HG03108 (cell line): ENCODE measurements at regions not wholly inside any gene's neighbourhood (a gene's known extent, or its start where the extent isn't known, plus 50 kb on each side); places are given as distances from the start of the nearest gene placed in this dataset.

Source experiments
- ATAC-seq: cut with Tn5 transposase; IDR thresholded peaks from one replicate; pipeline ENCODE4 v1.9.1; 2021; ENCODE audit warnings: moderate library complexity; ENCODE audit not compliant: unreplicated experiment

DNA sequence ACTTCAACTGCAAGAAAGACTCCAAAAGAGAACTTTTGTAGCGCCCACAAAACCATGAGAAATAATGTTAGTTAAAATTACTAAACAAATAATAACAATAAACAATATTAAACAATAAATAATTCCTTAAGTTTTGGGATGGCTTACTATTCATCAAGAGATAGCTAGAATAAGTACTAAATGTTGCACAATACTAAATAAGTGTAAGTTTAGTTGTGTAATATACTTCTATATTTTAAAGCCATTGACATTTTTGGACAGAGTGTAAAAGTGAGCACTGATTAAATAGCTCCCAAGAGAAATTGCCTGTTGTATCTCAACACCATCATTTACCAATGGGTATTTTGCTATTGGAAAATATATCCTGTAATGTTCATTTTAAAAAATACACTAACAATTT lies 166.7 kb downstream of the ALG10 start:
- ATAC-seq: no peak

DNA sequence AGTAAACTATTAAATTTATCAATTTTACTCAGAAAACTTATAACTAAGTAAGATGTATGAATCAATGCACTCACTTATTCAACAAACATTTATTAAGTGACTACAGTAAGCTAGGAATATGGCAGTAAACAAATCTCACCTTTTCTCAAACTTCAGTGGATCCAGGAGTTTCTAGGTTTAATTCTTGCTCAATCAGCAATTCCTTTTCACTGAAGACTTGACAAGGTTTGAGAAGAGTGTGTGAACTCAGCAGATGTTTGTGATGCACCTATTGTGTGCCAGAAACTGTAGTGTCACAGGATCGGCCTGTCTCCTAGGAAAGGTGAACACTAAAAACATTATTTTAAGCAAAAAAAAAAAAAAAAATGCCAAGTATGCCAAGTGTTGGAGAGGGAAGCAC lies 167.8 kb downstream of the ALG10 start:
- ATAC-seq: no peak

- no peak for ATAC-seq
Measured at GRCh38 chr12:34198924-34199323, 176.6 kb downstream of the ALG10 start.

GRCh38 chr12:34203866-34204620 lies 181.7 kb downstream of the ALG10 start:
- ATAC-seq: no peak

DNA sequence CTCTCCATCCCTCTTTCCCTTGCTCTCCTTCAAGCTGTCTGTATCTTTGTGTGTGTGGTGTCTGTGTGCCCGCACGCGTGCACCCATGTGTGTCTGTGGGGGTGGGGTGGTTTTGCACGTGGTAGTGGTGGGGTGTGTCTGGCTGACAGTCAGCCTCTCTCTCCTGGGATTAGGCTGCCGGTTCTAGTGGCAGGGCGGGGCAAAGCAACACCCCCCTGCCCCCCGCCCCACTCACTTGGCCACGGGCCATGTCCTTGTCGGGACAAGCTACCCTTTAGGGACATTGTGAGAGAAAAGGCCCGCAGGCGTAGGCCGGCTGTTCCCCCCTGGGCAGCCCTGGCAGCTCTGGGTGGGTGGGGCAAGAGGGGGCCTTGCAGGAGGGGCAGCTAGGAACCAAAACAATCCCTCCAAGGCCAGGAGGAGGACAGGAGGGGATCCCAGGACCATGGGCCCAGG lies 182.6 kb downstream of the ALG10 start:
- ATAC-seq: no peak

GRCh38 chr12:34205401-34205800 lies 183.1 kb downstream of the ALG10 start:
- ATAC-seq: no peak

GRCh38 chr12:34206061-34206785 lies 183.9 kb downstream of the ALG10 start:
- ATAC-seq: no peak

DNA sequence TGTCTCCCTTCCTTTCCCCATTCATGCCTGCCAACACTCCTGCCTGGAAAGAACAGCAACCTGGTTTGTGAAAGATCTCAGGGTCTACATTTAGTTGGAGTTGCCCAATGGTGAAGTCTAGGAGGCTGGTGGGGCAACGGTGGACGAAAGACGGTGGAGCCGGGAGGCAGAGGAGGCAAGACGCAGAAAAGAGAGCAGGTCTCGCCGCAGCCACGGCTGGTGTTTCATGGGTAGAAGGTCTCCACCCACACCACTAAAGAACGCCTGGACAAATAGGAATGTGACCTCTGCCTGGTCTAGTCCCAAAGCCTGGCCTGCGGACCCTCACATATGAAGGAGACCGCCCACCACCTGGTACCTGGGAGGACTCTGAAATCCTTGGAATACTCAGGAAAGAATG lies 185.6 kb downstream of the ALG10 start:
- no peak for ATAC-seq

DNA sequence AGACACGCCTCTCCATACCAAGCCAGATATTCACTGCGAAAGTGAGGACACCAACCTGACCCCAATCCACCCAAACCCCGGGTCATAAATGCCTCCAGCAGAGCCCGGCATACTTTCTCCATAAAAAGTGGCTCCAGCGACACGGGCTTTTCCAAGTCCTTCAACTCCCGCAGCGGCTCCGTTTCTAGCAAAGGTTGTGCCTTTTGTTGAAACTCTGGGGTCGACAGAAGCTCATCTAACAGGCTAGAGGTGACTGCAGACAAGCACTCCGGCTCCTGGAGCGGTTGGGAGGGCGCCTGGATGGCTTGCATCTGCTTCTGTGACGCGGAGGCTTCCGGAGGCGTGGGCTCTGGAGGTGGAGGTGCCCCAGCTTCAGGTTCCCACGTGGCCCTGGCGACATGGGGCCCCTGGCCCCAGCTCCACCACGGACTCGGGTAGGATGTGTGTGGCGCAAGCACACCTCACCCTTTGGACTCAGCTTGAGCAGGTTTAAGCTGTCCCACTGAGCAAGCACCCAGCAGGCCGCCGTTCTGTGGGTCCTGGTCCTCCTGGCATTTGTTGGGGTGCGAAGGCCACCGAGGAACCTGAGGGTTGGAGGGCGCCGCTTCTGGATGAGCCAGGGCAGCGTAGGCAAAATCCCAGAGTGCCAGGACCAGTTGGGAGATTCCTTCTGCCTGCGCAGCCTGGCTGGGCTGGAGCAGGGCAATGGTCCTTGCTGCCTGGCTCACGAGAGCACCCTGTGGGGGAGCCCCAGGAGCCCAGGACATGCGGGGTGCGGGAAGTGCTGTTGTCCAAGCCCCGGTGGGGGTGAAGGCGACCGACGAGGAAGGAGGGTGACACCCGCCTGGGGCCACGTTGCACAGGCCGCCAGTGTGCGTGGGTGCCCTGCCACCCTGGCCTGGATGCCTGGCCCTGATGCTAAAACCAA lies 186.3 kb downstream of the ALG10 start:
- ATAC-seq: no peak

DNA sequence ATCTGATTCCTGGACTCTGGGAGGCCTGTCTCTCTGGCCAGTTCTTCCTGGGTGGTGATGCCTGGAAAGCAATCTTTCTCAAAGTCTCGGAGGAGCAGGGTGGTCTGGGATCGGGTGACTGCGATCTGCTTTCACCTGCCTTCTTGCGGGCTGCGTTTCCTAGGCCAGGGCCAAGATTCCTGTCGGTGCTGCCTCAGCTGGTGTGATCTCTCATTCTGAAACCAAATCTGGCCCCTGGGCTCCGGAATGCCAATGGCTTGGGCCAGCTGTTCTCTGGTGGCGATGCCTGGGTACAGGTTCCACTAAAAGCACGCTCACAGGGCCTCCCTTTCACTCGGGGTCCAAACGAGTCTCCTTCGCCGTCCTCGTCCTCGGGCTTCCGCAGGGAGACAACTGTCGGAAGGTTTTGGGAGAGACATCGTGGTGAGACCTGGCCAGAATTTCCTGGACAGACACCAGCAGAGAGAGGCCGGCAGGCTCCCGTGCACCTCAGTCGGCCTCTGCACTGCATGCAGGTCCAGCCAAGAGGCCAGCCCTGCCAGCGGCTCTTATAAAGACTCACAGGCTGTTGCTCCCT lies 187.1 kb downstream of the ALG10 start:
- ATAC-seq: no peak

GRCh38 chr12:34210183-34210582 lies 187.9 kb downstream of the ALG10 start:
- ATAC-seq: no peak

- ATAC-seq: no peak
Measured at GRCh38 chr12:34210689-34211530, 188.6 kb downstream of the ALG10 start.

GRCh38 chr12:34212651-34213050 lies 190.4 kb downstream of the ALG10 start:
- ATAC-seq: no peak

- no peak for ATAC-seq
Measured at GRCh38 chr12:34214011-34214410, 191.7 kb downstream of the ALG10 start.

- ATAC-seq: no peak
Measured at GRCh38 chr12:34215213-34215892, 193.1 kb downstream of the ALG10 start.

DNA sequence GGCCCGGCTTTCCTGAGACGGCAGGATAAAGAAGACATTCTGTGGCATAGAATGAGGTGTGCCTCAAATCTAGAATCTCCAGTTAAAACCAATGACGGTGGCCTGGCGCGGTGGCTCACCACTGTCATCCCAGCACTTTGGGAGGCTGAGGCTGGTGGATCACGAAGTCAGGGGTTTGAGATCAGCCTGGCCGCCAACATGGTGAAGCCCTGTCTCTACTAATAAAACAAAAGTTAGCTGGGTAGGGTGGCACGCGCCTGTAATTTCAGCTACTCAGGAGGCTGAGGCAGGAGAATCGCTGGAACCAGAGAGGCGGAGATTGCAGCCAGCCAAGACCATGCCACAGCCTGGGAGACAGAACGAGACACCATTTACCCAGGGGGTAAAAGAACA lies 193.6 kb downstream of the ALG10 start:
- no peak for ATAC-seq

- ATAC-seq: no peak
Measured at GRCh38 chr12:34217660-34218059, 195.4 kb downstream of the ALG10 start.

DNA sequence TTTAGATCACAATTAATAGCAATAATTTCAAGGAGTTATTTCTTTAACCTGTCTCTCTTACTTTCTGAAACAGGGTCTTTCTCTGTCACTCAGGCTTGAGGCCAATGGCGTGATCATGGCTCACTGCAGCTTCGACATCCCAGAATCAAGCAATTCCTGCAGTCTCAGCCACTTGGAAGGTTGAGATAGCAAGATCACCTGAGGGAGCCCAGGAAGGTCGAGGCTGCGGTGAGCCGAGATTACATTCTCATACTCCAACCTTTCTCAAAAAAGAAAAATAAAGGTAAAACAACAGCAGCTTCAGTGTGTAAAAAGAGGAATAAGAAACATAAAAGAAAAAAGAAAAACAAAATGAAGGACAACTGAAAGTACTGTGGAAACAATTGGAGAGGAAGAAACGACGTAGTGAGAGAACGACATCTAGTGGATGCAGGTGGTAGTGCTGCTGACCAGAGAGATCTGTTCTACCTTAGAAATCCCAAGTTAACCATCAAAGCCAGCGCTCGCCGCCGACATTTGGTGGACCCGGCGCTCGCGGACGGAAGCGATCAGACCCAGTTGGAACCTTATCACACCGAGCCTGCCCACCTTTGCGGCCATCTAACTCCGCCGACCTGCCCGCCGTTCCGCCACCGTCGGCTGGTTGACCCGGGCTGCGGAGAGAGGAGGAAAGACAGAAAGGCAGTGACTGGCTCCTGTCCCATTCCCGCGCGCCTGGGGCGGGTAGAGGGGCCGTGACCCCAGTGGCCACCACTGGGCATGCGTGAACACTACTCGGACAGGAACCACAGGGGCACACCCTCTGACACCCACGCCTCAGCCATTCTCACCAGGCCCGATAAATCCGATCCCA lies 196.1 kb downstream of the ALG10 start:
- ATAC-seq: peak; percentile 79
